ENCODE measurements at regions not wholly inside any gene's neighbourhood (a gene's known extent, or its start where the extent isn't known, plus 50 kb on each side); places are given as distances from the start of the nearest gene placed in this dataset.

DNA sequence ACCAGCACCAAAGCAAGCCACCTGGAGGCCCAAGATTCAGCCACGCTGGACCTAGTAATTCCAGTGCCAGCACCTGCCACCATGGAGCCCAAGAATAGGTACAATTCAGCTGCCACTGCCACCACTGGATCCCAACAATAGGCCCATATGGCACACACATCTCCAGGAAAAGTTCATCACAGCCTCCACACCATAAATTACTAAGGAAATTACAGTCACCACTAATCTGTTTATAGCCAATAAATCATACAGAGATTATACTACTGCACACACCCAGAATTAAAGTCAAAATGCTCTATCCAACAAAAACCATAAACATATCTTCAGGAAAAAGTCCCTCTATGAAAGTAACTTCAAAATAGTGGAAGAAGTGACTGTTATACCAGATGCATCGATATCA lies 242.8 kb downstream of the SPATA31D1 start:
- no peak for DNase-seq

DNA sequence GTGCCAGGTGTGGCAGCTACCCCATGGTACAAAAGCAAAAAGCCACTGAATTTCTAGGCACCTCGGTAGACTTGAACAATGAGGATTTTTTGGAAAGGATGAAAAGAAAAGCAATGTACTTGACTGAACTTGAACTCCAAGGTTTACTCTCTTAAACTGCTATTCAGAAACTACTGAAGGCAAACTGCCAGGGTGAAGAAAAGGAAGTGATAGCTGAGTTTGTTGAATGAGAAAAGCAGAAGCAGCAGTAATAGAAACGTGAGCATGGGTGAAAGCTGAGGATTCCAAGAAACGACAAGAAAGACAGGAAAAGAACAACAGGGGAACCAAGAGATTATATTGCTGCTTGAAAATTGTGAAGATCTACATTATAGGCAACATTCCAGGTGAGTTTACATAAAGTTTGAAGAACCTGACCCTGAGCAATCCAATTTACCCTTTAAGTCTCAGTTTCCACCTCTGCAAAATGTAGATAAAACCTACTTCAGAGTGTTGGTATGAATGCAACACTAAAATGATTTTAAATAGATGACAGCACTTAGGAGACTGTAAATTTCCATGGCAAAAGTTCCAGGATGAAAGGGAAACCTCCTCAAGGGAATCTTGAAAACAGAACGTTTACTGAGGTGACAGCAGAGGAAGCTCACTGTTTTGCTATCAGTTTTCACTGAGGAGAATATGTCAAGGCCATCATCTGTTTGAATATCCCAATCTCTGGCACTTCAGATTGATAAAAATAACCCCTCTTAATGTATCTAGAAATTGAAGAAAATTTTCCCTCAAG lies 245.8 kb downstream of the SPATA31D1 start:
- DNase-seq: no peak

DNA sequence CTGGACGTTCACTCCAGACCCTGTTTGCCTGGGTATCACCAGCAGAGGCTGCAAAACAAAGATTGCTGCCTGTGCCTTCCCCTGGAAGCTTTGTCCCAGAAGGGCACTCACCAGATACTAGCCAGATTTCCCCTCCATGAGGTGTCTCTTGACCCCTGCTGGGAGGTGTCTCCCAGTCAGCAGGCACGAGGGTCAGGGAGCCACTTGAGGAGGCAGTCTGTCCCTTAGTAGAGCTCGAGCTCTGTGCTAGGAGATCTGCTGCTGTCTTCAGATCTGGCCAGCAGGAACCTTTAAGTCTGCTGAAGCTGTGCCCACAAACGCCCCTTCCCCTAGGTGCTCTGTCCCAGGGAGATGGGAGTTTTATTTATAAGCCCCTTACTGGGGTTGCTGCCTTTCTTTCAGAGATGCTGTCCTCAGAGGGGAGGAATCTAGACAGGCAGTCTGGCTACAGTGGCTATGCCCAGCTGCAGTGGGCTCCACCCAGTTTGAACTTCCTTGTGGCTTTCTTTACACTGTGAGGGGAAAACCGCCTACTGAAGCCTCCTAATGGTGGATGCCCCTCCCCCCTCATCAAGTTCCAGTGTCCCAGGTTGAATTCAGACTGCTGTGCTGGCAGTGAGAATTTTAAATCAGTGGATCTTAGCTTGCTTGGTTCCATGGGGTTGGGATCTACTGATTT lies 253.9 kb downstream of the SPATA31D1 start:
- DNase-seq: no peak

DNA sequence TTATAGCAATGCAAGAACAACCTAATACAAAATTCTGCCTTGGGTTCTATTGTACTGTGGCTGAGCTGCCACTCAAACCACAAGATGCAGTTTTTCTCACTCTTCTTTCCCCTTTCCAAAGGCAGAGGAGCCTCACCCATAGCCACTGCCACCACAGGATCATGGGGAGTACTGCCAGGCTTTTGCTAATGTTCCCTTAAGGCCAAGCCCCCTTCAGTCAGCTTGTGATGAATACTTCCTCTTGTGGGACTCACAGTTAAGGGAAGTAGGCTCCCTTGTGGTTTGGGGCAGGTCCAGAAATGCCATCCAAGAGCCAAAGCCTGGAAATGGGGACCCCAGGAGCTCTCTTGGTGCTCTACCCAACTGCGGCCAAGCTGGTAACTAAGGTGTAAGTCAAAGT lies 258.7 kb downstream of the SPATA31D1 start:
- no peak for DNase-seq

DNA sequence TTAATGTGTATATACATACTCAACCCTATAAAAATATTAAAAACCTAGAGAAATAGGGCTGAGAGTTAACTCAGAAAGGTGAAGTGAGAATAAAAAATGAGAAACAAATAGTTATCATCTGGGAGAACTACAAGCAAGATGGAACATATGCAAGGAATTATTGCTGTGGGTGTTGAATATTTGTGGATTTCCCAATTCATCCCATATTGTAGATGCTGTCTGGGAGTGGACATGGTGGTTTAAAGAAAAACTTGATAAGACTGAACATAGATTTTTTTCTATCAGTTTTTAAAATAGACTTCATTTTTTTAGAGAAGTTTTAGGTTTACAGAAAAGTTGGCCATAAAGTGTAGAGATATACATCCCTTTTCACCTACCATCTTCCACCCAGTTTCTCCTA lies 263.5 kb downstream of the SPATA31D1 start:
- no peak for DNase-seq

DNA sequence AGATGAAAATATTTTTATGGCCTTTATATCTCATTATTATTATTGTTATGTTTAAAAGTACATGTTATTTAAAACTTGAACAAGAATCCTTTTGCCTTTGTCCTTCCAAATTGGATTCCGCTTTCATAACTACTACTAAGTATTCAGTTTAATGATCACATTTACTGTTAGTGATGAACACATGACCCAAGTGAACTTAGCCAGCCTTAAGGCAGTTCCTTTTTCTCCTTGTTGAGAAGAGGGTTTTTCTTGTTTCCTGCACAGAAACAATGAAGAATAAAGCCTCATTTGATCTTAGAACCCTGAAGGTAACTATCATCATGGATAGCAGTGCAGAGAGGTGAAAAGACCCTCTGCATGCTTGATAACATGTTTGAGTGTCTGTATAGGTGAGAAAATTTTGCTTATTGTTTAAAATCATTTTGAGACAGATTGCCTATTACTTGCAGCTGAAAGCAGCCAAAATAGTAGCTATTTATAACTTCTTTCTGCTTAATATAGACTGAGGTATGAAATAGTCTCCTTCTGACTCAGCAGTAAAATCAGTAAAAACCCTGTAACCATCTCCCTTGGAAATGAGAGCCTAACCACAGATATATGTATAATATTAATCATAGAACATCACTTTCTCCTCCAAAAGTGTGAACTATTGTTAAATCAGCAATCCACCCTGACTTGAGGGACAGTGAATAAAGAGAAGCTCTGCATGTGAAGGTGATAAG lies 266.2 kb downstream of the SPATA31D1 start:
- no peak for DNase-seq

DNA sequence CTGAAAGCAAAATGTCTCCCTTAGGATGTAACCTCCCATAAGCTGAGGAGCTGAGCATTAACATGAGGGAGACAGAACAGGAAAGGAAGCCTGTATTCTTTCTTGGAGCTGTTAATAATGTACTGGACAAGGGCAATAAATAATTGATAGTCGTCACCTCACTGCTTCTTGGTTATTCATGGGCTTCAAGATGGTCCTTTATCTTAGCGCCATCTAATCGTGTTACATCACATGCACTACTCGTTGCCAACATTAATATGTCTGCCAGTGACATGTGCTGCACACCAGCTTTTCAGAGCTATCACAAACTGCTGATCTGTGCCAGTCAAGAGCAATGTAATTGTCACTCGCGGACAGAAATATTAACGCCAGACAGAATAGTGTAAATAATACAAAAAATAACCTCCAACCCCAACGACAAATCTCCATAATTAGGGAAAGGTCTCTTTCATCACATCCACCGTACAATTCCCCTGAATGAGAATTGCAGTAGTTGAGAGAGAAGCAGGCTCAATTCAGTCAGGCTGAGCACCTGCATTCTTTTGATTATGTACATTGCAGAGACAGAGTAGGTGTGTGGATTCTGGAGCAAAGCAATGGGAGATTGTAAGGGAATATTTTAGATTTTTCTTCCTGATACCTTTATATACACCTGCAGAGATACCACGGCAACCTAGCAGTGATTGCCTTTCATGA lies 267.1 kb downstream of the SPATA31D1 start:
- DNase-seq: no peak

DNA sequence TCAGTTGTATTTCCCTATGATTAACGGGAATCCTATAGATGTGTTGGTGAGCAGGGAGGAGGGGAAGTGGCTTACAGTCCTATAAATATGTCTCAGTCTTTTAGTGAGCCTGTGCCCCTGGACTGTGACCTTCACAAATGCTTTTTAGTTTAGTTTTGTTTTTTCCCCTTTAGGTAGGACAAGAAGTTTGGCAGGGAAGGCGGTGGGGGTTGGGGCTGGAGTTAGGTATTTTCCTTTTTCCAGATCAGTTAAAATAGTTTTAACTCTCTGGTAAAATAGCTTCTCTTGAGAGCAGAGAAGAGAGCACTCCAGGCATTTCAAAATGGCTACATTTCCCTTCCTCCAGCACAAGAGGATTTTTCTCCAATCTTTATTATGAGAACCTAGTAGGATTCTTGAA lies 272.1 kb downstream of the SPATA31D1 start:
- DNase-seq: no peak

DNA sequence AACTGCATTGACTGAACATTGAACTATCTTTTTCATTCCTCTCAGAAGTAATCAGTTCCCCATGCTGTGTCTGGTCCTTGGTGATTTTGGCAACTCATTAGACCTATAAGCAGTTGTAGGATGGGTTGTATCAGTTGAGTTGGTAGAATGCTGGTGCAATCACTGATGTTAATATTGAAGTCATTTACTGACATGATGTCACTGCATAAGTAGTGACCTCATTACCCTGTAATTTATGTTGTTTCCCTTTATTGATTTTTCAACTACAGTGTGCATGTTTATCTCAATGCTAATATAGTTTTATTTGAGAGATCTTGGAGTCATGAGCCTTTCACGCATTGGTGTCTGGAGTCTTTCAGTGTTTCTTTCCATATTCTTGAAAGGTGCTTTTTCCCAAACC lies 275.0 kb downstream of the SPATA31D1 start:
- no peak for DNase-seq

DNA sequence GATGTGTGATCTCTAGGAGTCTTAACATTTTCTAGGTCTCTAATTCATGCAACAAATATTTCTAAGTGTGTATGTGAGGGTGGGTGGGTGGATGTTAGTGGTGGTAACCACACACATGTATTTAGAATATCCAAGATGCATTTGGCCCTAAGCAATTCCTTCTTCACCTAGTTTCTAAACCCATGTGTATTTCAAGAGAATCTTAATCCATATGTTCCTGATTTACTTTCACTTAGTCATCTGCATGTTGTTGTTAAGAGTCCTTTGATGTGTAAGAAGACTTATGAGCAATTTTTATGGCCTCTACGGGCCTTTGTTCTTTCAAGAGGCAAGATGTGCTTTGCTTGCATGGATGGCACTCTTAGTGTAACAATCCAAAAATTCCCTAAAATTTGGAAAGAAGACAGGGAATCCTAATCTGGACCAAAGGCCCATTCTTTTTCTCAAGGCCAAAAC lies 282.6 kb downstream of the SPATA31D1 start:
- no peak for DNase-seq

DNA sequence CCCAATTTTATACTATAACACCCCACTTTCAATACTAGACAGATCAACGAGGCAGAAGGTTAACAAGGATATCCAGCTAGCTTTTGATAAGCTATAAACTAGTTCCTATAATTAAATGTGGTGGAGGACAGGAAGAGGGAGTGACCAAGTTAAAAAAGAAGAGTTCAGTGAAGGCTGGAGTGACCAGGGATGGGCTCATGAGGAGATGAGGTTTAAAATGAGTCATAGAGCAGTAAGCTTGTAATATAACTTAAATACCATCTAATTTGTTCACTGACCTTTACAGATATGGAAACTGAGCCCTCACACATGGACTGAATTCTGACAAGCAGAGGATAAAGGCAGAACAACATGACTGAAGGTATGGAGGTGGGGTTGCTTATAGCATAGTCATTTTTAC lies 284.5 kb downstream of the SPATA31D1 start:
- DNase-seq: no peak

DNA sequence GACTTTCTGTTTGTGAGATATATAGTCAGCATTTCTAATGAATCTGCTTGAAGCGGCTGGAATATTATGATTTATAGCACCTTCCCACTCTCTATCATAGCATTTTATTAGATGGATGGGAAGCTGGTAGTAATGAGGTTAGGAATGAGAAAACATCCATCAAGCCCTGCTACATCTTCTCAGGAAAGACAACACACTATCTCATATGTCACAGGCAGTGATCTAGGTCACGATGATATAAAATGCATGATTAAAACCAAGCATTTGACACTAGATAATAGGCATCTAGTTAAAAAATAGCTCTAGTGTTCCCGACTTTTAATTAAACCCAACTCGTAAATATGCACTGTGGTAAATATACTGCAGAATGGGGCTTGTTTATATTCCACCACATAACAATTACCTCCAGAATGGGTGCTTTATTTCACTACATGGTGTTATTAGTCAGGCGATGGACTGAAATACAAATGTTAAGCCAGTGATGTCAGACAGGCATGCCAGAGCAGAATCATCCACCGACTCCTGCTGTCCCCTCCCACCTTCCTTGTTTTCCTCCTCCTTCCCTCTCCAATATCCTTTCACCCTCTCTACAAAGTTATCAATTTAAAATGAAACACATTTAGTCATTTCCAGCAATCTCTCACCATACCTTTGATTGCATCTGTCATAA lies 286.8 kb downstream of the SPATA31D1 start:
- no peak for DNase-seq

DNA sequence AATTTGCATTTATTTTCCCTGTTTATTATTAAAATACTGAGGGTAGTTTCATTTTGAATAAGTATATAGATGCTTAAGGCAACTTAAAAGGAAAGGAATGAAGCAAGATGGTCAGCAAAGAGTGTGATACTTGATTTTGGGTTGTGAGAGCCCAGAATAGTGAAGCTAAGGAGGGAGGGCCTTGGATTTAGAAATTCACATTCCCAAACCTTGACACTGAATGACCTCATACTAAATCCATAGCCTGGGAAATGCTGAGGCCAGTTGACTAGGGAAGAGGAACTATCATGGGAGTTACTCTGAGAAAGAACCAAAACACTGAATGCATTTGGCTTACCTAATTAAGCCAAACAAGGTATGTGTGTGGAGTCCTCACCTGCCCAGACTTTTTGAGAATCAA lies 292.5 kb downstream of the SPATA31D1 start:
- DNase-seq: no peak

DNA sequence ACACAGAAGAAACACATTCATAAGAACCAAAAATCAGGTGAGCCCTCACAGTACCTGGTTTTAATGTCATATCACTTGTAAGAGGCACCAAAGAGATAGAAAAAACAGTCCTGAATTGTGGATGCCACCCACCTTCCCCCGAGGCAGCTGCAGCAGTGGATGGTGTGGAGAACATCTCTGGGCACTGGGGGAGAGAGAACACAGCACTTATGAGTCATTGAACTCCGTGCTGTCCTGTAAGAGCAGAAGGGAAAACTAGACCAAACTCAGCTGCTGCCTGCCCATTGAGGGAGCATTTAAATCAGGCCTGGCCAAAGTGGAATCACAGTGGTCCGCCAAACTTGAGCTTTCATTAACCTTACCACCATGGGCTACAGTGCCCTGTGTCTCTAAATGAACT lies 296.2 kb downstream of the SPATA31D1 start:
- no peak for DNase-seq

DNA sequence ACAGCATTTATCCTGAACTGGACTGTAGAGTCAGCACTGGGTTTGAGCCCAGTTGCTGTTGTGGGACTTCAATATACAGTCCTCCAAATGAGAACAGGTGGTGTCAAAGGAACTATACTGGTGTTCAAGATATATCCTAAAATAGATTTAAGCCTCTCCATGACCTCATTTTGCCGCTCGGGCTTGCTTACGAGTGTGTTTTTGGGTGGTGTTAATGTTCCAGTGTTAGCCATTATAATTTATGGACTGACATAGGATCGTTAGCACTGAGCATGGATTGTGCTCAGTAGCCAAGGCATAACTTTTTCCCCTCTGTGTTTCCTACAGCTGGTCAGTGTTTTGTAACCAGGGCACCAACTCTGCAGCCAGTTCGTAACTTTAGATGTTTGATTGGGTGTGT lies 306.6 kb downstream of the SPATA31D1 start:
- DNase-seq: no peak

DNA sequence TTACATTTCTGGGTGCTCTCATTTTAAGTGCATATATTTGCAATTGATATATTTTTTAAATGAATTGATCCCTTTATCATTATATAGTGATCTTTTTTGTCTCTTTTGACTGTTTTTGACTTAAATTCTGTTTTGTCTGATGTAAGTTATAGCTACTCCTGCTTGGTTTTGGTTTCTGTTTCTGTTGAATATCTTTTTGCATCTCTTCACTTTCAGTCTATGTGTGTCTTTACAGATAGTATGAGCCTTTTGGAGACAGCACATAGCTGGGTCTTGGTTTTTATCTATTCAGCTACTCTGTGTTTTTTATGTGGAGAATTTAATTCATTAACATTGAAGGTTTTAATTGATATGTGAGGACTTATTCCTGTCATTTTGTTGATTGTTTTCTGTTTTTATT lies 311.3 kb downstream of the SPATA31D1 start:
- no peak for DNase-seq

DNA sequence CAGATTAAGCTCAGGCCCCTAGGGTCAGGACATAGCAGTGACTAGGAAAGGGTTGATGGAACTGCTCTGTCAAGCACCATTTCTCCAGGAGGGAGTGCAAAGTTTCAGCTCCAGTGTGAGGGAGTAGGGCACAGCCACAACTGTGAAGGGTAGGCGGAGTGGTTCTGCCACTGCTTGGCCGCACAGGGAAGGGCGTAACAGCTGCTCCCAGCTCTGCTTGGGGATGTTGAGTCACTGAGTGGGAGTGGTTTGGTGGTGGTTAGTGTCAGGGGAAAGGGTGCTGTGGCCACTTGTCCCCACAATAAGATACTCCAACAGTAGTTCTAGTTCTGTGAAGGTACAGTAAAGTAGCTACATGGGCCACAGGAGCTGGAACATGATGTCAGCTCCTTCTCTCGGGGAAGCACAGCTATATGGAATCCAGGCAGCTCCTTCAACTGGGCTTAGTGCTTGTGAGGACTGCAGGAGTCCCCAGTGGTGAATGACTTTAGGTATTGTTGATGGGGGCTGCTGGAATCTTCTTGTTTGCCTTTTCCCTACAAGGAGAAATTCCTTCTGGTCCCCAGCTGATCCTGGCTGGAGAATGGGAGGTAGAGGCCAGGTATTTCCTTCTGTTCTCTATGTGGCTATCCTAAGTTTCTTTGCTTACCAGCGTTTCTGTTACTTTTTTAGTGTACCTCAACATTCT lies 314.5 kb downstream of the SPATA31D1 start:
- no peak for DNase-seq

DNA sequence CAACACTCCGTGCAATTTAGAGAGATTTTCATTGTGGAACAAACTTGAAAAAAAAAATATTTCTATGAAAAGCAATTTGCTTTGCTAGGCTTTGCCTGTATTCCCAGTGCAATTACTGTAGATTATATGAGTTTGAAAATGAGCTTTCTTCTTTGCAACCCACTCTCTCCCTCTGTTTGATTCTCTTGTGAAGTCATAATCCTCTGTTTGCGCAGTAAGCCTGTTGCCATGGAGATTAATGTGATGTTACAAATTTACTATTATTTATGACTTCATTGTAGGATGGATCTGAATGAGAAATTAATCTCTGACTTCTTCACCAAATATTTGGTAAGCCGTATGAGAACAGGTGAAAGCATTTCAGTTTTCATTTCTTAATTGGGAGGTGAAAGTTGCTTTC lies 320.3 kb downstream of the SPATA31D1 start:
- no peak for DNase-seq

DNA sequence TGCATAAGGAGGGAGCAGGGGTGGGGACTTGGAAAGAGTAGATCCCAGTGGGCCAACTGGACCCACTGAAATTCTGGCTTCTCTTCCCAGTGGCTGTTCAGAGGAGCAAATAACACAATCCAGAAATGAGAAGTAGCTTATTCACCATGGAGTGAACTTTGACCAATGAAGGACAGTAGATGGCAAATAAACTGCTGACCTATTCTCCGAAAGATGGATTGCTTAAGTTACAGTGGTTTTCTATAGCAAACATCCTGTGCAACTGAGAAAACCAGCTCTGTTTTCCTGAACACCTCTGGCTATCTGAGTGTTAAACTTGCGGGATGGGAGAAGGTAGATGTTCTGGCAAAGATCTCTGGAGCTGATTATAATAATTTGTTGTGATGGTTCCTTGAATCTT lies 325.1 kb downstream of the SPATA31D1 start:
- no peak for DNase-seq

DNA sequence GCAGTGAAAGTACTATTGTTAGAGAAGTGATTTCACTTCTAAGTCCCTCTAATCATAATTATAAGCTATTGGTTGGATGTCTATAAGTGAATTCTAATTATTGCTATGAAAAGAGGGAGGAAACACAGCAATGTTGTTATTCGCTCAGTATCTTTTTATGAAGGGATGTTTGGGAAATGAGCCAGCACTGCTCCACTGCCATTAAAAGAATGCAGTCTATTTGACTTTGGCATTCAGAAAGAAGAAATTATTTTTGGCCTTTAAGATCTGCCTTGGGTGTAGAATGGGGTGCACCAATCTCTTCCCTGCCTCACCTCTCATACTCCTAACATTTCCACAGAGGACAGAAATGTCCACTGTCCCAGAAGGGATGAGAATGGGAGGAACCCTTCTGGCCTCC lies 332.0 kb downstream of the SPATA31D1 start:
- no peak for DNase-seq

DNA sequence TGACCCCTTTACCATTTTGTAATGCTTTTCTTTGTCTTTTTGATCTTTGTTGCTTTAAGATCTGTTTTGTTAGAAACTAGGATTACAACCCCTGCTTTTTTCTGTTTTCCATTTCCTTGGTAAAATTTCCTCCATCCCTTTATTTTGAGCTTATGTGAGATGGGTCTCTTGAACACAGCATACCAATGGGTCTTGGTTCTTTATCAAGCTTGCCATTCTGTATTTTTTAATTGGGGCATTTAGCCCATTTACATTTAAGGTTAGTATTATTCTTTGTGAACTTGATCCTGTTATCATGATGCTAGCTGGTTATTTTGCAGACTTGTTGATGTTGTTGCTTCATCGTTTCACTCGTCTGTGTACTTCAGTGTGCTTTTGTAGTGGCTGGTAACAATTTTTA lies 337.3 kb downstream of the SPATA31D1 start:
- DNase-seq: no peak

DNA sequence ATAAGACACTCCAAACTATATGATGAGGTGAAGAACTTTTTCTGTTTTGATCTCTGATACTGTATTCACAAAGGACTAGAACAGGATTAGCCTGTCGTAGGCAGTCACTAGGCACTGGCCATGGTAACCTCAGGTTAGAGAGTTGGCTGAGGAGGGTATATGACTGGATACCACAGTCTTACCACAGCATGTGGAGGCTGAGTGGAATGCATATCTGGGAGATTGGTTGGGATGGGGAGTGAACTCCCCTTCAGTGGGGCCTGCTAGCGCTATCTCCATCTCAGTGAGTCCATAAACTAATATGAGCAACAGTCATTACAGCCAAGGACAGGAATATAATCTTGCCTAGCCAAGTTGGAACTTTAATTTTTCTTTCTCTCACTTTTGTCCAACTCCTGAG lies 339.1 kb downstream of the SPATA31D1 start:
- DNase-seq: no peak

Data from midbrain (tissue), 1 donor.